MM.1S (cell line): ENCODE measurements at regions not wholly inside any gene's neighbourhood (a gene's known extent, or its start where the extent isn't known, plus 50 kb on each side); places are given as distances from the start of the nearest gene placed in this dataset.

Experiments
- DNase-seq: peaks from one replicate; pipeline ENCODE4 v3.0.0-alpha.2; 2015
- H2AFZ ChIP-seq: fragments of 300-600 bp; sonication (generic); 2 replicates; pipeline ENCODE4 v1.6.0; 2016; ENCODE audit warnings: antibody characterized with exemption, low read length
- H3F3A ChIP-seq: fragments of 300-600 bp; sonication (generic); 2 replicates; pipeline ENCODE4 v1.6.1; 2016; ENCODE audit warnings: mild to moderate bottlenecking, antibody characterized with exemption, low read length, moderate library complexity, mixed read lengths; ENCODE audit not compliant: insufficient read depth
- H3K27ac ChIP-seq: fragments of 300-600 bp; sonication (generic); 2 replicates; pipeline ENCODE4 v1.5.1; 2016; ENCODE audit warnings: mild to moderate bottlenecking, low read length
- H3K27me3 ChIP-seq: fragments of 300-600 bp; sonication (generic); replicated peaks from 2 replicates; pipeline ENCODE4 v1.6.0; 2016; ENCODE audit warnings: low read length; ENCODE audit not compliant: insufficient read depth
- H3K36me3 ChIP-seq: fragments of 300-600 bp; sonication (generic); replicated peaks from 2 replicates; pipeline ENCODE4 v1.6.1; 2016; ENCODE audit warnings: mild to moderate bottlenecking, low read length, mixed read lengths; ENCODE audit not compliant: insufficient read depth
- H3K4me1 ChIP-seq: fragments of 300-600 bp; sonication (generic); 2 replicates; pipeline ENCODE4 v1.6.1; 2016; ENCODE audit warnings: low read length, mixed read lengths
- H3K4me2 ChIP-seq: fragments of 300-600 bp; sonication (generic); 2 replicates; pipeline ENCODE4 v1.6.0; 2016; ENCODE audit warnings: low read depth, low read length
- H3K4me3 ChIP-seq: fragments of 300-600 bp; sonication (generic); 2 replicates; pipeline ENCODE4 v1.5.1; 2016; ENCODE audit warnings: low read length, mixed read lengths
- H3K79me2 ChIP-seq: fragments of 300-600 bp; sonication (generic); 2 replicates; pipeline ENCODE4 v1.6.1; 2016; ENCODE audit warnings: mixed run types, low read length, mixed read lengths
- H3K9ac ChIP-seq: fragments of 300-600 bp; sonication (generic); 2 replicates; pipeline ENCODE4 v1.6.1; 2016; ENCODE audit warnings: low read length, mixed read lengths
- H3K9me2 ChIP-seq: fragments of 300-600 bp; sonication (generic); replicated peaks from 2 replicates; pipeline ENCODE4 v1.6.1; 2016; ENCODE audit warnings: mild to moderate bottlenecking, low read length, mixed read lengths; ENCODE audit not compliant: insufficient read depth
- H3K9me3 ChIP-seq: fragments of 300-600 bp; sonication (generic); replicated peaks from 2 replicates; pipeline ENCODE4 v1.6.1; 2016; ENCODE audit warnings: mild to moderate bottlenecking, low read length, mixed read lengths; ENCODE audit not compliant: insufficient read depth
- H4K20me1 ChIP-seq: fragments of 300-600 bp; sonication (generic); 2 replicates; pipeline ENCODE4 v1.6.1; 2016; ENCODE audit warnings: mild to moderate bottlenecking, low read length, moderate library complexity, mixed read lengths; ENCODE audit not compliant: insufficient read depth
- CTCF ChIP-seq: fragments of 300-600 bp; sonication (generic); IDR thresholded peaks from 2 replicates; pipeline ENCODE4 v1.5.1; 2016; ENCODE audit warnings: antibody characterized with exemption, low read length, mixed read lengths
- EZH2 ChIP-seq: fragments of 300-600 bp; sonication (generic); optimal IDR thresholded peaks from 2 replicates; pipeline ENCODE3; 2017; ENCODE audit warnings: low read depth, mild to moderate bottlenecking, antibody characterized with exemption, low read length, mixed read lengths
- EZH2phosphoT487 ChIP-seq: fragments of 300-600 bp; sonication (generic); IDR thresholded peaks from 2 replicates; pipeline ENCODE4 v1.6.1; 2018; ENCODE audit warnings: antibody characterized with exemption, low read length

DNA sequence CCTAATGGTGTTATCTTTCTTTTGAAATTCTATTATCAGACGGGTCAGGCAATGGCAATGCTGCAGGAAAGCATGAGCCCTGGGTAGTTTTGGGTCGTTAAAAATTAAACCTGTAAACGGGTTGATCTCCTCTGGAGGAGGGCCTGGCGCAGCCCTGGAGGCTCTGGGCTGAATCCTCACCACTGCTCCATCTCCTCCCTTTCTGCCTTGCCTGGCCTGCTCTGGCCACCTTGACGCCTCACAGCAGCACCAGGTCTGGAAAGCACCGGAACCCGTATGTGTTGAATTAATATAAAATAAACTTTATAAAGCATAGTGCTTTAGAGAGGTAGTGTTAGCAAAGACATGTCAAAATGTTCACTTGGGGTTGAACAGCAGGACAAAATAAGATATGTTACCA is 316.1 kb downstream of the LNPK start:
- no peak for DNase-seq
- TF ChIP-seq CTCF (no peak), EZH2phosphoT487 (no peak), EZH2 (no peak)

DNA sequence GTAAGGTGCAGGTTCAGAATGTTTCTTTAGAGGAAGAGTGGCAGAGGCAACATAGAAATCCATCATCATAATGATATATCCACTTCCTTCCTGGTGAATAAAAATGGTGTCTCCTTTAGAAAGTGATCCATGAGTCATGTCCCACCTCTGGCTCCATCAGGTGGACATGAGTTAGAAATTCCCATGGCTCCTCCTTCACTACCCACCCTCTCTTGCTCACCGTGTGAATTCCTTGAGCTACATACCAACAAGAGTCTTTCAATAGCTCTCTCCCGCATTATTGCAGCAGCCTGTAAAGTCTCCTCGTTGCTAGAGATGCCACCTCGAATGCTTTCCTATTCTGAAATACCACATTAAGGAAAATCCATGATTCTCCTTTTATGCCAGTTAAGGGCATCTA is 317.6 kb downstream of the LNPK start:
- H3K9me2 ChIP-seq, result no peaks in the 10 kb centered on the region
- H3K9me3 ChIP-seq, result no peaks in the 10 kb centered on the region
- H3K27ac ChIP-seq, result no peak overlapping the region
- no peaks in the 10 kb centered on the region for H4K20me1 ChIP-seq
- peaks cover 7% of the 10 kb centered on the region for H3K4me1 ChIP-seq
- no peak for DNase-seq
- H3K4me3 ChIP-seq, result no peak overlapping the region
- no peak overlapping the region for H3K9ac ChIP-seq
- H2AFZ ChIP-seq, result no peak overlapping the region
- H3K4me2 ChIP-seq, result no peak overlapping the region
- TF ChIP-seq EZH2 (no peak), EZH2phosphoT487 (no peak), CTCF (no peak)
- H3K36me3 ChIP-seq, result no peaks in the 10 kb centered on the region
- peaks cover under 1% of the 10 kb centered on the region; the same call in 1 of the 2 replicates for H3F3A ChIP-seq
- no peaks in the 10 kb centered on the region for H3K79me2 ChIP-seq
- H3K27me3 ChIP-seq, result no peaks in the 10 kb centered on the region

More for the DNA sequence above, 316.1 kb downstream of the LNPK start:
- Histone ChIP-seq H3K9me2 (no peaks in the 10 kb centered on the region), H3K9ac (no peak overlapping the region), H3F3A (no peaks in the 10 kb centered on the region), H3K4me2 (no peak overlapping the region), H3K79me2 (no peaks in the 10 kb centered on the region), H3K27me3 (no peaks in the 10 kb centered on the region), H2AFZ (no peak overlapping the region), H4K20me1 (no peaks in the 10 kb centered on the region), H3K4me1 (no peaks in the 10 kb centered on the region), H3K27ac (no peak overlapping the region), H3K9me3 (no peaks in the 10 kb centered on the region), H3K4me3 (no peak overlapping the region), H3K36me3 (no peaks in the 10 kb centered on the region)

- H3K27ac ChIP-seq, result peak overlapping the region; percentile 31; the same call in 1 of the 2 replicates
- no peak for DNase-seq
- H2AFZ ChIP-seq, result peak overlapping the region; percentile 28
- no peaks in the 10 kb centered on the region for H4K20me1 ChIP-seq
- H3K9me3 ChIP-seq, result no peaks in the 10 kb centered on the region
- no peaks in the 10 kb centered on the region for H3K9me2 ChIP-seq
- H3K27me3 ChIP-seq, result no peaks in the 10 kb centered on the region
- no peak overlapping the region for H3K9ac ChIP-seq
- H3K79me2 ChIP-seq, result no peaks in the 10 kb centered on the region
- peaks cover 9% of the 10 kb centered on the region; the same call in 1 of the 2 replicates for H3F3A ChIP-seq
- H3K4me1 ChIP-seq, result peaks cover 18% of the 10 kb centered on the region
- TF ChIP-seq CTCF (no peak), EZH2 (no peak), EZH2phosphoT487 (no peak)
- no peaks in the 10 kb centered on the region for H3K36me3 ChIP-seq
- peak overlapping the region; percentile 76; the same call in 1 of the 2 replicates for H3K4me2 ChIP-seq
- H3K4me3 ChIP-seq, result no peak overlapping the region
Measured at GRCh38 chr2:175679728-175680127, 322.3 kb downstream of the LNPK start.
